ENCODE measurements at regions not wholly inside any gene's neighbourhood (a gene's known extent, or its start where the extent isn't known, plus 50 kb on each side); places are given as distances from the start of the nearest gene placed in this dataset.

DNA sequence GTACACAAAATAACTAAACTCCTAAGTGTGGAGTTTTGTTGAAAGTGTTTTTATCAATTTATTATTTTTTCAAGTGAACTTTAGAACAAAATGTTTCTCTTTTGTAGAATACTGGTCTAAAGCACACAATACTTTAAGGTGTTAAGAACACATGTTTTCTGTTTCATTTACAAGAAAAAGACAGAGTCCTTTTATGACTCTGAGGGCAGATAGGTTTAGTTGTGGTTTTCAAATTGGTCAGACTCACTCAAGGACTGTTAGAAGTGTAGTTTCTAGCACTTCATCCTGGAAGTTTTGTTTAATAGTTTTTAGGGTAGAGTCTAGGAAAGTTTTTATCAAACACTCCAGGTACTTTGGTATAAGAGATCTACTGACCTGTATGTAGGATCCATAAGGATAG, 376.5 kb downstream of the LRRIQ3 start:
- no peak for TF ChIP-seq POLR2A (IDR thresholded peaks at IDR 0.05; ENCODE audit: low read length)
- TF ChIP-seq GATA1 (IDR thresholded peaks at IDR 0.05; ENCODE audit: low read depth, low read length) = no peak

Data from erythroblast (primary cell).